Naive thymus-derived CD8-positive, alpha-beta T cell (primary cell): ENCODE measurements at regions not wholly inside any gene's neighbourhood (a gene's known extent, or its start where the extent isn't known, plus 50 kb on each side); places are given as distances from the start of the nearest gene placed in this dataset.

ENCODE experiments used
- ATAC-seq, 2 donors: fragments of 150-1000 bp; cut with Tn5 transposase in 1 of 2; sonication (Bioruptor Pico), chemical (Tn5 transposase) in 1 of 2; 1 replicate in 1 of 2; 2 replicates in 1 of 2; pipeline ENCODE4 v1.10.0; 2021; ENCODE audit warnings: mild to moderate bottlenecking in 2 of 2, moderate library complexity in 2 of 2
- POLR2A ChIA-PET: fragments of 350-600 bp; sonication (Branson Sonifier 250); formaldehyde crosslinking; loops from one replicate; lab custom pipeline; 2021; ENCODE audit warnings: antibody characterized with exemption; lab: Charles Lee
- DNase-seq, 10 donors: peaks; one replicate each; pipeline versions ENCODE4 v3.0.0 to v3.0.0-alpha.2; 2020 to 2022
- H3K27ac Mint-ChIP-seq, 10 donors: one replicate each; pipeline ENCODE4 v1.8.0; 2020 to 2022; ENCODE audit warnings: mild to moderate bottlenecking in 10 of 10, mixed read lengths in 10 of 10, moderate library complexity in 4 of 10, inconsistent platforms in 1 of 10
- H3K27me3 Mint-ChIP-seq, 5 donors: one replicate each; pipeline ENCODE4 v1.8.0; 2021 to 2022; ENCODE audit warnings: mixed read lengths in 5 of 5
- H3K36me3 Mint-ChIP-seq, 3 donors: one replicate each; pipeline ENCODE4 v1.8.0; 2020 to 2022; ENCODE audit warnings: mixed read lengths in 3 of 3, mild to moderate bottlenecking in 2 of 3, inconsistent platforms in 1 of 3
- H3K4me1 Mint-ChIP-seq, 4 donors: one replicate each; pipeline ENCODE4 v1.8.0; 2021 to 2022; ENCODE audit warnings: mixed read lengths in 4 of 4
- H3K4me3 Mint-ChIP-seq, 10 donors: one replicate each; pipeline ENCODE4 v1.8.0; 2020 to 2022; ENCODE audit warnings: mild to moderate bottlenecking in 10 of 10, mixed read lengths in 10 of 10, moderate library complexity in 6 of 10, inconsistent platforms in 1 of 10
- H3K9me3 Mint-ChIP-seq, 9 donors: one replicate each; pipeline ENCODE4 v1.8.0; 2020 to 2022; ENCODE audit warnings: mixed read lengths in 9 of 9, mild to moderate bottlenecking in 3 of 9, inconsistent platforms in 1 of 9, moderate library complexity in 1 of 9

DNA sequence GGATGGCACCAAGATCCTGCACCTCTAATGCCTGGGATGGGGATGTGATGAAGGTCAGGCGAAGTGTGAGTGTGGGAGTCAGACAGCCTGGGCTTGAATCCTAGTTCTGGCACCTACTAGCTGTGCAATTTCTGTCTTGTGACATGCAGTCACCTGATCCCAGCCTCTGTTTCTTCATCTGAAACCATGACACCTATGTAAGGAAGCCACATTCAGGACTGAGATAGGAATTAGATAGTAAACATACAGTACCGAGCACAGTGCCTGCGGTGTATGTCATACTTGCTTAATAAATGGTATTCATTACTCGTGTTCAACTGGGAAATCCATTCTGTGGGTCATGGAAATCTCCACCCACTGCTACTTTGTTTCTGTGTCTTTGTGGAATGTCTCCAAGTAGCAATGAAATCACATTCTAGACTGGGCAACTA lies 140.6 kb upstream of the STC2 start:
- peaks cover 0 to 2% (median 0%) of the 10 kb centered on the region in 4 donors for H3K4me1 Mint-ChIP-seq
- H3K36me3 Mint-ChIP-seq, result no peaks in the 10 kb centered on the region
- no peak for ATAC-seq
- H3K27me3 Mint-ChIP-seq, result peaks cover 3 to 17% (median 7%) of the 10 kb centered on the region in 5 donors
- H3K9me3 Mint-ChIP-seq, result peaks cover 0 to 19% (median 4%) of the 10 kb centered on the region in 9 donors
- H3K4me3 Mint-ChIP-seq, result no peak overlapping the region
- no peak for DNase-seq
- POLR2A ChIA-PET, result no interaction called here
- H3K27ac Mint-ChIP-seq, result peak overlapping the region in 1 of 10 donors; percentile 30

DNA sequence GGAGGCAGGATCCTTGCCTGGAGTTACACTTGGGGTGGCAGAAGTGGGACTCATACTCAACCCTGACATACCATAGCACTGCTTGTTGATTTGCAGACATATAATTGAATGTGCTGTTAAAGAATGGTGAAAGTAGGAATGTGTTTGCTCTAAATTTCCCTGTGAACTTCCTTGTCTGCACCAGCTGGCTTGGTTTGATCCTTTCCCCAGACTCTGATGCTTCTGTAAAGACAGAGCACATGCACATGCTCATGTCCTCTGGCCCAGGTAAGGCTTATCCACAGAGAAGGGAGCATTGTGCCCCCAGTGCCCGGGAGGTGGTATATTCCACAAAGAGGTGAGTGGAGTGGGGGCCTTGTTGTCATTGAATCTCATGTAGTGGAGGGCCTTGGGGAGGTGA lies 138.0 kb upstream of the STC2 start:
- Mint-ChIP-seq H3K9me3 (peaks cover 0 to 19% (median 4%) of the 10 kb centered on the region in 9 donors), H3K4me1 (peaks cover 0 to 2% (median 0%) of the 10 kb centered on the region in 4 donors), H3K27ac (no peak overlapping the region), H3K27me3 (peaks cover 2 to 23% (median 7%) of the 10 kb centered on the region in 5 donors), H3K4me3 (no peak overlapping the region), H3K36me3 (no peaks in the 10 kb centered on the region)
- no peak for ATAC-seq
- DNase-seq, result no peak
- POLR2A ChIA-PET, result no interaction called here

DNA sequence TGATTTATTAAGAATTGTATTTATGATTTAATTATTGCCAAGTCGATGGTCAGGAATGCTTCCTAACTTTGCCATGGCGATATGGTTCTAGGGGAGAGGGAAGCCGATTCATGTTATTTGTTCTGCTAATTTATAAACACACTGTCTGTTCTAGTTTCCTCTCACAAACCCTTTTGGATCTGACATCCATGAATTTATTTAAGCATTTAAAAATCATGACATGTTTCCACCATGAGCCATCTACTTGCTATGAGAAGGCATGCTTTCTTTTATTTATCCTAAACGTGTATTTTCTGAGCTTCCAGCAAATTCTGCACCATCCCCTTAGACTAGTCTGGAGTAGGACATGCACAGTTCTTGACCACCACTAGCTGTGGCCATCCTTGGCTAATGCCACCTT lies 136.6 kb upstream of the STC2 start:
- H3K4me1 Mint-ChIP-seq, result peaks cover 0 to 2% (median 0%) of the 10 kb centered on the region in 4 donors
- POLR2A ChIA-PET, result no interaction called here
- peaks cover 3 to 33% (median 5%) of the 10 kb centered on the region in 5 donors for H3K27me3 Mint-ChIP-seq
- ATAC-seq (no peak), DNase-seq (no peak)
- H3K4me3 Mint-ChIP-seq, result no peak overlapping the region
- peak overlapping the region in 1 of 10 donors; percentile 49 for H3K27ac Mint-ChIP-seq
- no peaks in the 10 kb centered on the region for H3K36me3 Mint-ChIP-seq
- H3K9me3 Mint-ChIP-seq, result peaks cover 0 to 19% (median 4%) of the 10 kb centered on the region in 9 donors

DNA sequence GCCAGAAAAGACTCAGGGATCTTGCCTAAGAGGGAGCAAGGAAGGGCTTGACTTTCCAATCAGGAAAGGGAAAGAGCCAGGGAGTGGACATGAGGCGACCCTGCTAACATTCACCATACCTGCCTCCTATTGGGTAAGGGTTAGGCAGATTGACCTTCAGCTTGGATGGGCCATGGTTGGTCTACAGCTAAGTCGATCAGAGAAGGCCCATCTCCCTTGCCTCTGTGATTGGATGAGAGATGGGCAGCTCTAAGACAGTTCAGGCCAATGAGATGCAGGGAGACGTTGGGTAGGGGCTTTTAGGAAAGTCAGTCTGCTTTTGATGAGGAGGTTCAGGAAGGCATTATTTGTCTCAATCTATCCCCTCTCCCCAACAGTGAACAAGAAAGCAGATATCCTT lies 135.0 kb upstream of the STC2 start:
- no peak for ATAC-seq
- peaks cover 0 to 19% (median 4%) of the 10 kb centered on the region in 9 donors for H3K9me3 Mint-ChIP-seq
- no peaks in the 10 kb centered on the region for H3K4me1 Mint-ChIP-seq
- H3K36me3 Mint-ChIP-seq, result no peaks in the 10 kb centered on the region
- DNase-seq, result no peak
- POLR2A ChIA-PET, result no interaction called here
- peaks cover 0 to 34% (median 4%) of the 10 kb centered on the region in 5 donors for H3K27me3 Mint-ChIP-seq
- no peak overlapping the region for H3K4me3 Mint-ChIP-seq
- no peak overlapping the region for H3K27ac Mint-ChIP-seq

DNA sequence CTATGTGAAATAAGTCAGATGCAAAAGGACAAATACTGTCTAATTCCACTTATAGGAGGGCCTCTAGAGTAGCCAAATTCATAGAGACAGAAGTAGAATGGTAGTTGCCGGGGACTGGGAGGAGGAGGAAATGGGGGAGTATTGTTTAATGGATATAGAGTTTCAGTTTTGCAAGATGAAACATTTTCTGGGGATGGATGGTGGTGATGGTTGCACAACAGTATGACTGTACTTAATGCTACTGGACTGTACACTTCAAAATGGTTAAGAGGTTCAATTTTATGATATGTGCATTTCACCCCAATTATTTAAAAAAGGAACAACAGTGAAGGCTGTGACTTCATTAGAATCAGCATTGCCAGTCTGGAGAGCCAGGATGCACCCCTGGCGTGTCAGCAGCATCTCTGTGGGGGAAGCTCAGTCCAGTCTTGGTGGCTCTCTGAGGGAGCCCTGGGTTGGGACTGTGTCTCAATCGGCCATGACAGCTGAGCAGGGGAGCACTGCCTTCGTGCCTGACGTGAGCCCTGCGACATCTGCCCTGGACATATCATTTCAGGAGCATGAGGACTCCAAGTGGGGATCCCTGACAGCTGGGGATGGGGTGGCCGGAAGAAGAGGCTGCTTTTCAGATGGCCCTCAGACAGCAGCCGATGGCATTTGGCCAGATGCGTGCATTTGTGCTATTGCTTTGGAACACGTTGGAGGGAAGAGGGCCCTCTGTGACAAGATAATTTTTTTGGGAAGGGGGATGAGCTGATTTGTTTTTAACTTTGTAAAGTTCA lies 130.8 kb upstream of the STC2 start:
- H3K4me3 Mint-ChIP-seq, result no peak overlapping the region
- peaks cover 0 to 31% (median 2%) of the 10 kb centered on the region in 5 donors for H3K27me3 Mint-ChIP-seq
- no peaks in the 10 kb centered on the region for H3K4me1 Mint-ChIP-seq
- no peak for ATAC-seq
- H3K9me3 Mint-ChIP-seq, result peaks cover 0 to 3% (median 0%) of the 10 kb centered on the region in 9 donors
- POLR2A ChIA-PET, result no interaction called here
- no peak for DNase-seq
- H3K36me3 Mint-ChIP-seq, result no peaks in the 10 kb centered on the region
- H3K27ac Mint-ChIP-seq, result no peak overlapping the region

DNA sequence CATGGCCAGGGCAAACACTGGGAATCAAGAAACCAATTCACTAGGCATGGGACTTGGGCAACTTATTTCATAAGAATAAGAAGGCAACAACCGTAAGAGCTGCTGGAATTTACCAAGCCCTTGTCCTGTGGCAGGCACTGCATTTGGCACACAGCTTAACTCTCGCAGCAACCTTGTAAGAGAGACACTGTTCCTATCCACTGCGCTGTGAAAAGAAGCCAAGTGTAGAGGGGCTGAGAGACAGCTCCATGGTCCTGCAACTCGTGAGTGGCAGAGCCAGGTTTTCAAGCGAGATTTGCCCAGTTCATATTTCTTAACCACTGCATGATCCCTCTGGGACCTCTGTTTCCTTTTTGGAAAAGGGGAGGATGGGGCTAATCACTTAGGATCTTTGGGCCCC lies 129.3 kb upstream of the STC2 start:
- peak overlapping the region in 1 of 10 donors; percentile 79 for H3K27ac Mint-ChIP-seq
- H3K4me1 Mint-ChIP-seq, result no peaks in the 10 kb centered on the region
- peaks cover 0 to 31% (median 2%) of the 10 kb centered on the region in 5 donors for H3K27me3 Mint-ChIP-seq
- H3K9me3 Mint-ChIP-seq, result peaks cover 0 to 3% (median 0%) of the 10 kb centered on the region in 9 donors
- no peak overlapping the region for H3K4me3 Mint-ChIP-seq
- DNase-seq, result no peak
- POLR2A ChIA-PET, result no interaction called here
- H3K36me3 Mint-ChIP-seq, result no peaks in the 10 kb centered on the region
- no peak for ATAC-seq

DNA sequence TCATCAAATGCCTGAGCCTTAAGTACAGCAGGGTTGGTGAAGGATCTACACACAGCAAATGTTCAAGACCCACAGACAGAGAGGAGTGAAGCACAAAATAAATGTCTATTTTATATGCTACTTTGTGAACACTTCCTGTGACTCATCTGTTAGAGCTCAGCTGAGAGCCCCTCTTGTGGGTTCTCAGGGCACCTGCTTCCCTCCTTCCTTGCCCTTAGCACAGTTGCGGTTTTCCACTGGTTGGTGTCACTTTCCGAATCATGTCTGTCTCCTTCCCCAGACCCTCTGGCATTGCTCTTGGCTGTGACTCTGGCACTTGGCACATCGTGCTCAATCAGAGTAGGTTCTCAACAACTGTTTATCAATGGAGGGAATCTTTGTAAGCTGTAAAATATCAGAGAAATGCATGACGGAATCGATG lies 128.5 kb upstream of the STC2 start:
- Mint-ChIP-seq H3K4me3 (no peak overlapping the region), H3K36me3 (no peaks in the 10 kb centered on the region), H3K9me3 (peaks cover 0 to 3% (median 0%) of the 10 kb centered on the region in 9 donors), H3K27me3 (peaks cover 0 to 31% (median 2%) of the 10 kb centered on the region in 5 donors), H3K27ac (no peak overlapping the region), H3K4me1 (no peaks in the 10 kb centered on the region)
- POLR2A ChIA-PET, result no interaction called here
- DNase-seq (no peak), ATAC-seq (no peak)

DNA sequence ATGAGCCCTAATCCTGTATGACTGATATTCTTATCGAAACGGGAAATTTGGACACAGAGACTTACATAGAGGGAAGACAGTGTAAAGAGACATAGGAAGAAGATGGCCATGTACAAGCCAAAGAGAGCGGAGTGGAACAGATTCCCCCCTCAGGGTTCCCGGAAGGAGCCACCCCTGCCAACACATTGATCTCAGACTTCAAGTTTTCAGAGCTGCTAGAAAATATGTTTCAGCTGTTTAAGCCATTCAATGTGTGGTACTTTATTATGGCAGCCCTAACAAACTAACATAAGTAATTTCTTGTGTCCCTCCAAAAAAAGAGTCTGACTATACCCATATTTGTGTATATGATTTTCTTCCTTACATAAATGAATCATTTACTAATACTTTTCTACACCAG lies 128.0 kb upstream of the STC2 start:
- POLR2A ChIA-PET, result no interaction called here
- DNase-seq, result no peak
- no peaks in the 10 kb centered on the region for H3K4me1 Mint-ChIP-seq
- H3K4me3 Mint-ChIP-seq, result no peak overlapping the region
- peaks cover 0 to 3% (median 0%) of the 10 kb centered on the region in 9 donors for H3K9me3 Mint-ChIP-seq
- no peak for ATAC-seq
- H3K27ac Mint-ChIP-seq, result no peak overlapping the region
- peaks cover 0 to 28% (median 2%) of the 10 kb centered on the region in 5 donors for H3K27me3 Mint-ChIP-seq
- no peaks in the 10 kb centered on the region for H3K36me3 Mint-ChIP-seq

DNA sequence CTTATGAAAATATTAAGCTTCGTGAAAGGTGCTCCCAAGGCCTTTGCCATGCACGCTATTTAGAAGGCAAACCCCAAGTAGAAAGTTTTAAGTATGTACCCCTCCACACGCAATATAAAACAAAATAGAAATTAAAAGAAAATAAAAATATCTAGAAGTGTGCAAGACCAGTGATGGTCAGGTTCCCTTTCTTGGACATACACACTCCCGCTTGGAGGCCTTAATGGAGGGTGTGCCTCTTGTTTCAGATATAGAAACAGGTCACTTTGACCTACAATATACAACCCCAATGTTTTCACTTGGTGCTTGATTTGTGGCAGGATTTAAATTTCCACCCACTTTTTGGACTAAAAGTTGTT lies 127.4 kb upstream of the STC2 start:
- no peak overlapping the region for H3K27ac Mint-ChIP-seq
- no peaks in the 10 kb centered on the region for H3K36me3 Mint-ChIP-seq
- ATAC-seq, result no peak
- POLR2A ChIA-PET, result no interaction called here
- DNase-seq, result no peak
- peaks cover 0 to 3% (median 0%) of the 10 kb centered on the region in 9 donors for H3K9me3 Mint-ChIP-seq
- H3K4me3 Mint-ChIP-seq, result no peak overlapping the region
- H3K4me1 Mint-ChIP-seq, result no peaks in the 10 kb centered on the region
- peaks cover 0 to 22% (median 2%) of the 10 kb centered on the region in 5 donors for H3K27me3 Mint-ChIP-seq

DNA sequence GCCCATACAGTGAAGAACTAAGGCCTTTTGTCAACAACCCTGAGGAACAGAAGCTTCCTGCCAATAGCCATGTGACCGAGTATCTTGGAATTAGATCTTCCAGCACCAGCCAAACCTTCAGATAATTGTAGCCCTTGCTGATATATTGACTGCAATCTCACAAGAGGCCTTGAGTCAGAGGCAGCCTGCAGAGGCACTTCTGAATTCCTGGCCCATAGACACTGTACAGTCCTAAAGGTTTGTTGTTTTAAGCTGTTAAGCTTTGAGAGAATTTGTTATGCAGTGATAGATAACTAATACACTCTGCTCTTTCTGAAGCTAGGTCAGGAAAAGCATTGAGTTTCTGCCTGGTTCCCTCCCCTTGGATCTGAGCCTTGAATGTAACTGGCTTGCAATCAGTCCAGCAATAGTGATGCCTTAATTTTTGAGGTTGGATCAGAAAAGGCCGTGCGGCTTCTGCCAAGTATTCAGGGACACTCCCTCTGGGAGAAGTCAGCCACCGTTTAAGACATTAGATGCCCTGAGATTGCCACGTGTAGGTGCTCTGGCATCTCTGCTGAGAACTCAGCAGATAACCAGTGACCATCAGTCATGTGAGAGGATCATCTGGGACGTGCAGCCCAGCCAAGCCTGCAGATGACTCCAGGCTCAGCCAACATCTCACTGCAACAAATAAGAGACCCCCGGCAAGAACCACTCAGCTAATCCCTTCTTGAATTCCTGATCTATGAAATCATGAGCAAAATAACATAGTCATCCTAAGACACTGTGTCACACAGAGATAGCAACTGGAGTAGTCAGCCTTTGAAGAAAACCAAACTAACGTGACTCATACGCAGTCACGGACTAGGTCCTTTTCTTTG lies 126.8 kb upstream of the STC2 start:
- Mint-ChIP-seq H3K27me3 (peaks cover 0 to 18% (median 2%) of the 10 kb centered on the region in 5 donors), H3K4me1 (no peaks in the 10 kb centered on the region), H3K9me3 (peaks cover 0 to 3% (median 0%) of the 10 kb centered on the region in 9 donors), H3K27ac (no peak overlapping the region), H3K4me3 (no peak overlapping the region), H3K36me3 (no peaks in the 10 kb centered on the region)
- ATAC-seq (no peak), DNase-seq (no peak)
- POLR2A ChIA-PET, result no interaction called here

DNA sequence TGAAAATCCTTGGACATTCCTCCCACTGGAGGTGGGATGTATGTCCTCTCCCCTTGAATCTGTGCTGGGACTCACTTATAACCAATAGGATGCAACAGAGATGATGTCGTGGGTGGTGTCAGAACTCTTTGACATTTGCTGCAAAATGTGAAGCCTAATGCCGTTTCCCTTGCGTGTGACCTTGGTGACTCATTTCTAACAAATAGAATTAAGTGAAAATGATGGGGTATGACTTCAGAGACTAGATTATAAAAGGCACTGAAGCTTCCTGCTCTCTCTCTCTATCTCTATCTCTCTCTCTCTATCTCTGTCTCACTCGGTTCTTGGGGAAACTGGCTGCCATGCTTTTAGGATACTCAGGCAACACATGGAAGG lies 126.1 kb upstream of the STC2 start:
- DNase-seq (no peak), ATAC-seq (no peak)
- H3K36me3 Mint-ChIP-seq, result no peaks in the 10 kb centered on the region
- no peaks in the 10 kb centered on the region for H3K4me1 Mint-ChIP-seq
- no peak overlapping the region for H3K27ac Mint-ChIP-seq
- H3K27me3 Mint-ChIP-seq, result peaks cover 0 to 18% (median 2%) of the 10 kb centered on the region in 5 donors
- peaks cover 0 to 3% (median 0%) of the 10 kb centered on the region in 9 donors for H3K9me3 Mint-ChIP-seq
- no peak overlapping the region for H3K4me3 Mint-ChIP-seq
- POLR2A ChIA-PET, result no interaction called here

DNA sequence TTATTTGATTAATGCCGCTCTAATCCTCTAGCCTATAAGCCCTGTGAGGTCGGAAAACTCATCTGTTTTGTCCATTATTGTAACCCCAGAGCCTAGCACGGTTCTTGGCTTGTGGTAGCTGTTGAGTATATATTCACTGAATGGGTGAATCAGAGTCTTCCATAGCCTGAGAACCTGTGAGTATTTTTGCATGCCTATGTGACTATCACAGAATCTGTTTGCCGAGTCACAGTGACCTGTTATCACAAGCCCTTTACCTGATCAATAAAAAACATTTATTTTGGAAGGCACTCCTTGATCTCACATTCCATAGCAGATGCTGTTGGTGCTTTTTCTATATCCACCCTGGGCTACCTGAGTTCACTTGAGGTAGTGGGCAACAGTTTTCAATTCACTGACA lies 125.0 kb upstream of the STC2 start:
- POLR2A ChIA-PET, result no interaction called here
- DNase-seq (no peak), ATAC-seq (no peak)
- H3K4me3 Mint-ChIP-seq, result no peak overlapping the region
- H3K27ac Mint-ChIP-seq, result no peak overlapping the region
- no peaks in the 10 kb centered on the region for H3K9me3 Mint-ChIP-seq
- H3K27me3 Mint-ChIP-seq, result peaks cover 0 to 11% (median 2%) of the 10 kb centered on the region in 5 donors
- no peaks in the 10 kb centered on the region for H3K4me1 Mint-ChIP-seq
- no peaks in the 10 kb centered on the region for H3K36me3 Mint-ChIP-seq
